Sigmoid colon (tissue), 6 donors: ENCODE measurements at regions not wholly inside any gene's neighbourhood (a gene's known extent, or its start where the extent isn't known, plus 50 kb on each side); places are given as distances from the start of the nearest gene placed in this dataset.
A peak's percentile ranks its signal among the peaks of the same experiment; 100 is the strongest.

Source experiments
- DNase-seq: peaks from one replicate; pipeline ENCODE4 v3.0.0-alpha.2; 2019
- H3K27ac ChIP-seq, 4 donors: fragments of 200-600 bp; sonication (generic); one replicate each; pipeline ENCODE4 v1.5.1; 2016 to 2019; ENCODE audit warnings: mild to moderate bottlenecking in 1 of 4
- H3K27me3 ChIP-seq, 3 donors: fragments of 200-600 bp; sonication (generic); one replicate each; pipeline ENCODE4 v1.5.1; 2019; ENCODE audit warnings: mild to moderate bottlenecking in 1 of 3
- H3K36me3 ChIP-seq, 4 donors: fragments of 200-600 bp; sonication (generic); one replicate each; pipeline ENCODE4 v1.5.1; 2016 to 2019
- H3K4me1 ChIP-seq, 4 donors: fragments of 200-600 bp; sonication (generic); one replicate each; pipeline ENCODE4 v1.5.1; 2017 to 2019
- H3K4me3 ChIP-seq, 4 donors: fragments of 200-600 bp; sonication (generic); one replicate each; pipeline ENCODE4 v1.5.1; 2017 to 2019; ENCODE audit warnings: mild to moderate bottlenecking in 2 of 4, moderate library complexity in 1 of 4
- H3K9me3 ChIP-seq, 4 donors: fragments of 200-600 bp in 3 of 4; sonication (generic) in 3 of 4; one replicate each; pipeline versions ENCODE4 v1.5.1 to v1.6.1; 2013 to 2019
- CTCF ChIP-seq, 4 experiments: fragments of 450-650 bp in 3 of 4; fragments of 200-600 bp in 1 of 4; IDR thresholded peaks; one replicate each; pipeline ENCODE4 v1.5.1; 2016 to 2019; ENCODE audit warnings: antibody characterized with exemption in 4 of 4, mild to moderate bottlenecking in 3 of 4, moderate library complexity in 2 of 4
- EP300 ChIP-seq, 4 donors: sonication (generic); formaldehyde crosslinking; IDR thresholded peaks; one replicate each; pipeline ENCODE4 v1.6.1; 2017; ENCODE audit warnings: antibody characterized with exemption in 4 of 4
- POLR2A ChIP-seq, 2 donors: fragments of 450-650 bp; IDR thresholded peaks; one replicate each; pipeline ENCODE4 v1.6.1; 2016; ENCODE audit warnings: antibody characterized with exemption in 2 of 2, mild to moderate bottlenecking in 2 of 2, moderate library complexity in 2 of 2
- POLR2AphosphoS5 ChIP-seq, 4 donors: sonication (generic); formaldehyde crosslinking; IDR thresholded peaks; one replicate each; pipeline ENCODE4 v1.6.1; 2017; ENCODE audit warnings: antibody characterized with exemption in 4 of 4
- WGBS, 2 donors: extraction: QIAGEN DNeasy Blood & Tissue Kit; methylation state at CpG; one replicate each; pipeline ENCODE4 v1.1.7; 2013; 5-methylcytosine and 5-hydroxymethylcytosine counted together
- intact Hi-C: fragments of 100-400 bp; cut with DNase I; formaldehyde crosslinking; loops from one replicate; pipeline ENCODE4 v1.15.1; 2023
- donor health status: healthy with polysubstance abuse.
- donor health status: healthy.

DNA sequence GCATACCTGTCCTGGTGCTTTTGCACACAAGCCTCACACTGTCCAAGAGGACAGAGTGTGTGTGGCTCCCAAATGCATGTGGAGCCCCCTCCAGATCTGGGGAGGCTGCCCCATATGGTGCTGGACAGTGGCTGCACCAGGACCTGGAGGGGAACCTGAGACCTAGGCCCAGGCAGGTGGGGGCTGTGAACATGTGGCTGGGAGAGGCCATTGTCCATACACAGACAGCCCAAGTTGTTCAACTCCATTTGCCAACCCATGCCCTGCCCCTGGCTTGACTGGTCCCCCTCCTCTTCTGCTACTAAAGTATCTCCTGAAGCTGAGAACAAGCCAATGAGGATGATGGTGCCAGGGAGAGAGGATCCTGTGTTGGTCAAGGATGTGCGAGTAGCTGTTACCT lies 94.0 kb downstream of the ING1 start:
- peak overlapping the region in 1 of 4 donors; percentile 40 for H3K27ac ChIP-seq
- TF ChIP-seq POLR2AphosphoS5 (IDR thresholded peaks at IDR 0.05) = no peak
- intact Hi-C loops = no loop called here
- peaks cover 0 to 28% (median 13%) of the 10 kb centered on the region in 4 donors for H3K4me1 ChIP-seq
- WGBS, 2 donors = 93 to 95% methylated on average over 1 of the region's 1 CpG
- H3K4me3 ChIP-seq = no peak overlapping the region
- no peaks in the 10 kb centered on the region for H3K36me3 ChIP-seq
- peaks cover 0 to 25% (median 13%) of the 10 kb centered on the region in 3 donors for H3K27me3 ChIP-seq
- no peaks in the 10 kb centered on the region for H3K9me3 ChIP-seq
- DNase-seq = no peak

DNA sequence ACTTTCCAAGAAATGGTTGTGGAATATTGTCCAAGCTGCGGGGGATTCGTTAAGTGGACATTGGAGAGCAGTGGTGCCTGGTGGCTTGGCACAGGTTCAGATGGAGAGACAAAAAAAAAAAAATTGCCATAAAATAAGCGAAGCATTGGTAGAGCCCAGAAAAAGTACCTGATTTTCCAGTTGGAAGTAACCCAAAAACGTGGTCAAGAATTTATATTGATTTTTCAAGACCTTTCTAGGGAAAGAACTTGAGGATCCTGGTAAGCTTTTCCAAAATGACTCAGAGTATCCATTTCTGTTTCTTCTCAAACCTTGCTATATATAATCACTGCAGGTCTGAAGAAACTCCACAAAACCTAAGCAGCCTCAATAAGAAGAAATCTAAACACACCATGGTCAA lies 94.6 kb downstream of the ING1 start:
- peaks cover 0 to 28% (median 13%) of the 10 kb centered on the region in 3 donors for H3K27me3 ChIP-seq
- TF ChIP-seq POLR2AphosphoS5 (IDR thresholded peaks at IDR 0.05) = peak in 2 of 4 donors; percentile 48 to 55
- no peak for TF ChIP-seq EP300 (IDR thresholded peaks at IDR 0.05)
- H3K36me3 ChIP-seq = no peaks in the 10 kb centered on the region
- peaks cover 0 to 31% (median 13%) of the 10 kb centered on the region in 4 donors for H3K4me1 ChIP-seq
- intact Hi-C loops = no loop called here
- DNase-seq = no peak
- H3K4me3 ChIP-seq = no peak overlapping the region
- H3K9me3 ChIP-seq = no peaks in the 10 kb centered on the region
- 76 to 78% methylated on average over 4 of the region's 4 CpGs for WGBS, 2 donors
- H3K27ac ChIP-seq = peak overlapping the region in 1 of 4 donors; percentile 40

- no peaks in the 10 kb centered on the region for H3K36me3 ChIP-seq
- intact Hi-C loops = loop anchor here (5.0 to 10.0 kb wide), 2 partner anchors 93 to 345 kb away; no protein-coding TSS in a partner anchor
Observed at GRCh38 chr13:110809871-110810486, 96.5 kb downstream of the ING1 start.

DNA sequence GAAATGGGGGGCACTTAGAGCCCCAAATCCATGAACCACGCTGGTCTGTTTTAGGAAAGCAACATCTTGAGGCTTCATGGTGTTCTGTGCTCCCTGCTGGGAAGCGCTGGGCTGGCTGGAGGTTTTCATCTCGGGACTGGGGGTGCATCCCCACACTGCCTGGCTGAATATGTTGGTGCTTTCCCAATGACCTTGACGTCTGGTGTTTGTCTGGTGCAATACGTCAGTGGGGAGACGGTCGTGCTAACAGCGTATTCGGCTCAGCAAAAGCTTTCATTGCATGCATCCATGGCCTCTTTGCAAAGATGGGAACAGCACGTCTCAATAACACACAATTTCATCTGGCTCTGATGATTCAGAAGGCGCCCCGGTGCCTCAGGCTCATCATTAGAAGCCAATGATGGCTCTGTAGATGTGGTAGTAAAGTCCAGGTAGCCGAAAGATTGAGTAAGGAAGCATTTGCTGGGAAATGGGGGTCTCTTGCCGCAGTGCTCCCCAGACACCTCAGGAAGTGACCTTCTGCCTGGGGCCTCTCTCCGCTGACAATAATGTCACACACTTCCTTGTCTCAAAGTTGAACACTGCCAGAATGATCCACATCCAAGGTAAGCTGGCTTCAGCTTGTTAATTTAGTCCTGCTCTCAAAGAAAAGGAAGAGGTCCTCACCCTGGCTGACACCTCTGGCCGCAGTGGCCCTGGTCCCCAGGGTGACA lies 97.7 kb downstream of the ING1 start:
- no peak for DNase-seq
- H3K36me3 ChIP-seq = no peaks in the 10 kb centered on the region
- intact Hi-C loops = loop anchor here (5.0 to 10.0 kb wide), 2 partner anchors 94 to 346 kb away; no protein-coding TSS in a partner anchor
- H3K27ac ChIP-seq = no peak overlapping the region
- WGBS, 2 donors = 70 to 74% methylated on average over 16 of the region's 16 CpGs
- H3K9me3 ChIP-seq = no peaks in the 10 kb centered on the region
- no peak overlapping the region for H3K4me3 ChIP-seq
- peaks cover 0 to 28% (median 13%) of the 10 kb centered on the region in 3 donors for H3K27me3 ChIP-seq
- no peak for TF ChIP-seq CTCF (IDR thresholded peaks at IDR 0.05)
- no peak for TF ChIP-seq POLR2A (IDR thresholded peaks at IDR 0.05)
- TF ChIP-seq EP300 (IDR thresholded peaks at IDR 0.05) = no peak
- TF ChIP-seq POLR2AphosphoS5 (IDR thresholded peaks at IDR 0.05) = no peak
- H3K4me1 ChIP-seq = peaks cover 0 to 31% (median 13%) of the 10 kb centered on the region in 4 donors

More at GRCh38 chr13:110809871-110810486, 96.5 kb downstream of the ING1 start:
- no peaks in the 10 kb centered on the region for H3K9me3 ChIP-seq
- DNase-seq = no peak
- no peak overlapping the region for H3K27ac ChIP-seq
- H3K4me3 ChIP-seq = no peak overlapping the region
- H3K27me3 ChIP-seq = peaks cover 0 to 28% (median 13%) of the 10 kb centered on the region in 3 donors
- peaks cover 0 to 31% (median 13%) of the 10 kb centered on the region in 4 donors for H3K4me1 ChIP-seq
- TF ChIP-seq POLR2A (IDR thresholded peaks at IDR 0.05) (no peak), CTCF (IDR thresholded peaks at IDR 0.05) (no peak), EP300 (IDR thresholded peaks at IDR 0.05) (no peak), POLR2AphosphoS5 (IDR thresholded peaks at IDR 0.05) (no peak)
- WGBS, 2 donors = 21 to 63% methylated on average over 10 of the region's 10 CpGs

GRCh38 chr13:110811771-110812120 lies 98.2 kb downstream of the ING1 start:
- intact Hi-C loops = loop anchor here (5.0 to 10.0 kb wide), 2 partner anchors 94 to 347 kb away; no protein-coding TSS in a partner anchor
- Histone ChIP-seq H3K36me3 (no peaks in the 10 kb centered on the region), H3K9me3 (no peaks in the 10 kb centered on the region), H3K4me1 (peaks cover 0 to 31% (median 13%) of the 10 kb centered on the region in 4 donors), H3K27me3 (peaks cover 0 to 28% (median 13%) of the 10 kb centered on the region in 3 donors), H3K4me3 (no peak overlapping the region), H3K27ac (no peak overlapping the region)
- WGBS, 2 donors = 65 to 66% methylated on average over 8 of the region's 8 CpGs
- no peak for DNase-seq
- TF ChIP-seq POLR2A (IDR thresholded peaks at IDR 0.05) (no peak), POLR2AphosphoS5 (IDR thresholded peaks at IDR 0.05) (no peak), EP300 (IDR thresholded peaks at IDR 0.05) (no peak), CTCF (IDR thresholded peaks at IDR 0.05) (no peak)
